Stomach smooth muscle (tissue), 2 donors: ENCODE measurements at regions not wholly inside any gene's neighbourhood (a gene's known extent, or its start where the extent isn't known, plus 50 kb on each side); places are given as distances from the start of the nearest gene placed in this dataset.

Experiments
- H3K27ac ChIP-seq: one replicate; pipeline ENCODE4 v1.7.0; 2013; ENCODE audit warnings: mild to moderate bottlenecking, low read length, inconsistent platforms
- H3K27me3 ChIP-seq, 2 donors: one replicate each; pipeline ENCODE4 v1.7.0; 2013; ENCODE audit warnings: low read length in 2 of 2; ENCODE audit not compliant: insufficient read depth in 2 of 2, control insufficient read depth in 1 of 2
- H3K36me3 ChIP-seq, 2 donors: one replicate each; pipeline ENCODE4 v1.7.0; 2013; ENCODE audit warnings: low read length in 2 of 2; ENCODE audit not compliant: control insufficient read depth in 2 of 2, insufficient read depth in 2 of 2
- H3K4me1 ChIP-seq: one replicate; pipeline ENCODE4 v1.7.0; 2013; ENCODE audit warnings: low read length; ENCODE audit not compliant: control insufficient read depth, insufficient read depth
- H3K4me3 ChIP-seq, 2 donors: one replicate each; pipeline ENCODE4 v1.7.0; 2013; ENCODE audit warnings: low read length in 2 of 2
- H3K9ac ChIP-seq, 2 donors: one replicate each; pipeline ENCODE4 v1.7.0; 2013; ENCODE audit warnings: low read length in 2 of 2, mild to moderate bottlenecking in 1 of 2
- H3K9me3 ChIP-seq, 2 donors: one replicate each; pipeline ENCODE4 v1.7.0; 2013; ENCODE audit warnings: low read length in 2 of 2; ENCODE audit not compliant: control insufficient read depth in 2 of 2
- donor health status: healthy.
- donor health status: Pancreatic carcinoma.

- Histone ChIP-seq H3K36me3 (no peaks in the 10 kb centered on the region), H3K9me3 (no peaks in the 10 kb centered on the region), H3K27ac (no peak overlapping the region), H3K4me3 (no peak overlapping the region), H3K9ac (no peak overlapping the region), H3K27me3 (no peaks in the 10 kb centered on the region), H3K4me1 (peaks cover 5% of the 10 kb centered on the region)
Observed at GRCh38 chr4:26105815-26106699, 192.0 kb downstream of the SMIM20 start.

GRCh38 chr4:26106776-26107175 is 192.8 kb downstream of the SMIM20 start:
- Histone ChIP-seq H3K4me1 (peaks cover 5% of the 10 kb centered on the region), H3K4me3 (no peak overlapping the region), H3K36me3 (no peaks in the 10 kb centered on the region), H3K27me3 (no peaks in the 10 kb centered on the region), H3K9ac (no peak overlapping the region), H3K9me3 (no peaks in the 10 kb centered on the region), H3K27ac (no peak overlapping the region)

GRCh38 chr4:26108054-26108453 is 194.0 kb downstream of the SMIM20 start:
- H3K4me1 ChIP-seq, result peaks cover 5% of the 10 kb centered on the region
- H3K9me3 ChIP-seq, result no peaks in the 10 kb centered on the region
- no peaks in the 10 kb centered on the region for H3K36me3 ChIP-seq

GRCh38 chr4:26110493-26110892 is 196.5 kb downstream of the SMIM20 start:
- Histone ChIP-seq H3K27me3 (no peaks in the 10 kb centered on the region), H3K36me3 (no peaks in the 10 kb centered on the region), H3K9ac (no peak overlapping the region), H3K4me1 (peaks cover 5% of the 10 kb centered on the region), H3K9me3 (peaks cover 0 to 6% of the 10 kb centered on the region in 2 donors), H3K4me3 (no peak overlapping the region), H3K27ac (no peak overlapping the region)

More at GRCh38 chr4:26108054-26108453, 194.0 kb downstream of the SMIM20 start:
- Histone ChIP-seq H3K9ac (no peak overlapping the region), H3K27me3 (no peaks in the 10 kb centered on the region), H3K27ac (no peak overlapping the region), H3K4me3 (no peak overlapping the region)

DNA sequence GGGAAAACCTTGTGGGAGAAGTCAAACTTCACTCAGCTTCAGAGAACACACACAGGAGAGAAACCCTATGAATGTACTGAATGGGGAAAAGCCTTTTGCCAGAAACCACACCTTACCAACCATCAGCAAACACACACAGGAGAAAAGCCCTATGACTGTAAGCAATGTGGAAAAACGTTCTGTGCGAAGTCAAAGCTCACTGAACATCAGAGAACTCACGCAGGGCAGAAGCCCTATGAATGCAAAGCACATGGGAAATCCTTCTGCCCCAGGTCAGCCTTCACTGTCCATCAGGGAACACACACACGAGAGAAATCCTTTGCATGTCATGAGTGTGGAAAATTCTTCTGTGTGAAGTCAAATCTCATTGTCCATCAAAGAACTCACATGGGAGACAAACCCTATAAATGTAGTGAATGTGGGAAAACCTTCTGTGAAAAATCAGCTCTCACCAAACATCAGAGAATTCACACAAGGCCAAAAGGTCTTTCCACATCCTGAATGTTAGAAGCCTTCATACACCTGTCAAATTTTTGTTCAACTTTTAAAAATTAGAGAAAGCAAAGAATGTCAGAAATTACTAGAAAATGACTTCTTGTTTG is 199.4 kb downstream of the SMIM20 start:
- Histone ChIP-seq H3K9ac (no peak overlapping the region), H3K27me3 (no peaks in the 10 kb centered on the region), H3K9me3 (peaks cover 0 to 6% of the 10 kb centered on the region in 2 donors), H3K4me3 (no peak overlapping the region), H3K36me3 (no peaks in the 10 kb centered on the region), H3K4me1 (no peaks in the 10 kb centered on the region), H3K27ac (no peak overlapping the region)

DNA sequence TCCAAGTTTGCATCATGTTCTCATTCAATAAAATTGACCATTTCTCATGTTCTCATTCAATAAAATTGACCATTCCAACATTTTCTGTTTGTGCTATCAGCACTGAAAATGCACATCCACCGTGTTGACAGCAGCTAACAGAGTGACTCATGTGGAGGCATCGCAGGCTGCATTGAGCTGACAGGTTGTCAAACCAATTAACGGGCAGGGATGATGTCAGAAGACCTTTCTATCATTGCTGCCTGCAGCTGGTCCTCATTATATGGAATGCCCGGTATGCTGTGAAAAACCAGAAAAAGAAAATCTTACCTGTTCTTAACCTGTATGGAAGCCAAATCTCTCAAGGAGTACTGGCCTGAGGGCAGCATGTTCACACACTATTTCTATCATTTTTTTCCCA is 202.0 kb downstream of the SMIM20 start:
- Histone ChIP-seq H3K27ac (no peak overlapping the region), H3K9me3 (peaks cover 0 to 6% of the 10 kb centered on the region in 2 donors), H3K9ac (no peak overlapping the region), H3K4me3 (no peak overlapping the region), H3K27me3 (no peaks in the 10 kb centered on the region), H3K4me1 (no peaks in the 10 kb centered on the region), H3K36me3 (no peaks in the 10 kb centered on the region)

DNA sequence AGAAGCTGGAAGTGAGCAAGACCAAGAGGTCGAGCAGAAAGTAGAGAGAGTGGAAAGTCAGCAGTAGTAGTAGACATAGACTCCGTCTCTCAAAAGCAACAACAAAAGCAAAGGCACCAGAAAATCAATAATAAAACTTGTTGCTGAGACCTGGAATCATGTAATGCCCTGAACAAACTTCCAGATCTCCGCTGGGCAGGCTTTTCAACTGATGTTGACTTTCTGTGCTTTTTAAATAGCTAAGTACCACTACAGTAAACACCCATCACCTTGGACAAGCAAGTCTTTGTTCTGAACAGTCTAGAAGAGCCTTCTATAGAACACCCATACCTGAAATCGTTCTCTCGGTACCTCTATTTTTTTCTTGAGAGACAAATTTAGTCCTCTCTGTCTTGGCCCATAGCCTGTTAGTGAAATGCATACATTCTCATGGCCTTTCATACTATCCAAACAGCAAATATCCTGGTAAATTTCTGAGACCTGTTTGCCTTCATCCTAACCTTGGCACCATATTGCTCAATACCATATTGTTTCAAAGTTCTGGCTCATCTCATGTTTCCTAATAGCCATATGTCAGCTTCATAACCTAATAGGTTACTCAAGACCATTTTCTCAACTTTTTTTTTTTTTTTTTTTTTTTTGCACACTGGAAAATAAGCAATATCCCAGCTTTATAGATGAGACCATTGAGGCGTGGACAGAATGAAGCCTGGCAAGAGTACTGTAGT is 200.6 kb upstream of the RBPJ start:
- Histone ChIP-seq H3K4me3 (no peak overlapping the region), H3K9me3 (no peaks in the 10 kb centered on the region), H3K36me3 (no peaks in the 10 kb centered on the region), H3K27me3 (no peaks in the 10 kb centered on the region), H3K4me1 (no peaks in the 10 kb centered on the region), H3K27ac (no peak overlapping the region), H3K9ac (no peak overlapping the region)

DNA sequence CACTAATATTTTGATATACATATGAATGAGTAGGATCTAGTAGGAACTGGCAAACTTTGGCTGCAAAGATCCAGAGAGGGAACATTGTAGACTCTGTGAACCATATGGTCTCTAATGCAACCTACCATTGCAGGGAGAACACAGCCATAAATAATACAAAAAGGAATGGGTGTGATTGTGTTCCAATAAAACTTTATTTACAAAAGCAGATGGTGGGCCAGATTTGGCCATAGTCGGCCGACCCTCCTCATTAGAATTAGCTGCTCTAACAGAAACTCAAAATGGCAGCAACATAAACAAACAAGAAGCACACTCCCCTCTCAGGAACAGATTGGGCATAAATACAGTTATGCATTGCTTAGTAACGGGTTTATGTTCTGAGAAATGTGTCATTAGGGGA is 198.1 kb upstream of the RBPJ start:
- H3K27me3 ChIP-seq, result no peaks in the 10 kb centered on the region
- H3K4me3 ChIP-seq, result no peak overlapping the region
- H3K9ac ChIP-seq, result no peak overlapping the region
- H3K4me1 ChIP-seq, result no peaks in the 10 kb centered on the region
- H3K9me3 ChIP-seq, result no peaks in the 10 kb centered on the region
- no peaks in the 10 kb centered on the region for H3K36me3 ChIP-seq
- H3K27ac ChIP-seq, result no peak overlapping the region

DNA sequence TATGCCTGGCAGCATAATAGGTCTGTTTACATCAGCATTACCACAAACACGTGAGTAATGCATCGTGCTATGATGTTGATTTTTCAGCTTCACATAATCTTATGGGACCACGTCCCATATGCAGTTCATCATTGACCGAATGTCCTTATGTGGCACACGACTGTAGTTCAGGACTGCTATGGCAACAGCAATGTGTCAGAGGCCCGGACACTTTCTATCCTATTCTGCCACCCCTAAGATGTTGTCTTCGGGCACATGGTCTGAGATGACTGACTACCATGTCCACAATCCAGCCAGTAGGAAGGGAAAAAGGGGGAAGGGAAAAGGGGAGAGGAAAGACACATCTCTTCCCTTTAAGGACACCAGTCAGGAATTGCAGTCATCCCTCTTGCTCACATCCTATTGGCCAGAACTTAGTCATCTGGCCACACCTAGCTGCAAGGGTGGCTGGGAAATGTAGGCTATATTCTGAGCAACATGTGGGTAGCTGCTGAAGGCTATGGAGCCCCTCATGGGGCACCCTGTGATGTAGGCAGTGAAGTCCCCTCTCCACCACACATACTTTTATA is 196.0 kb upstream of the RBPJ start:
- Histone ChIP-seq H3K36me3 (no peaks in the 10 kb centered on the region), H3K9ac (no peak overlapping the region), H3K27ac (no peak overlapping the region), H3K9me3 (no peaks in the 10 kb centered on the region), H3K4me1 (no peaks in the 10 kb centered on the region), H3K4me3 (no peak overlapping the region), H3K27me3 (no peaks in the 10 kb centered on the region)

DNA sequence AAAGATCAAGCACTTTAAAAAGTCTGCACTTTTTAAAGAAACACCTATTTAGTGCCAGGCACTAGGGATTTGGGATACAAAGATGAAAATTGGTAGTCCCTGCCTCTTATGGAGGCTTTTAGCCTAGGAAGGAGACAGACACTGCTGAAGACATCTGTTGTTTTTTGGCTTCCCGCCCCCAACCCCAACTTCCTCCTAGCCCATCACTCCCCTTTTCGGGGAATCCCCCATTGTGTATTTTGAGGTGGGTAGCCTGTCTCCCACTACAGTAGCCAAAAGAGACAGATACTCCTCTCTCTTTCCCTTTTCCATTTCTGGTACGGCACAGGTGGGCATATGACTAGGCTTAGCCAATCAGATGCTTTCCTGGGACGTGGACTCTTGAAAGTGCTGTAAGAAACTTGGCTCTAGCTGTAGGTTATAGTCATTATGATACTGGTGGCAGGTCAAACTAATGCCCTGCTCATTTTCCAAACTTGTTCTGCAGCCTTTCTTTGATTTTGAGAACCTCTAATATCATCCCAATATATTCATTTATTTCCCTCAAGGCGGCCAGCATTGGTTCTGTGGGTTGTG is 194.6 kb upstream of the RBPJ start:
- Histone ChIP-seq H3K27me3 (no peaks in the 10 kb centered on the region), H3K36me3 (no peaks in the 10 kb centered on the region), H3K9me3 (no peaks in the 10 kb centered on the region), H3K4me1 (no peaks in the 10 kb centered on the region), H3K9ac (no peak overlapping the region), H3K27ac (no peak overlapping the region), H3K4me3 (no peak overlapping the region)
